ENCODE measurements at regions not wholly inside any gene's neighbourhood (a gene's known extent, or its start where the extent isn't known, plus 50 kb on each side); places are given as distances from the start of the nearest gene placed in this dataset.

GRCh38 chr16:63230421-63231040, 1194.3 kb upstream of the CDH8 start:
- no peak for DNase-seq (ENCODE audit: extremely low read depth in 1 of 2, low read depth in 1 of 2)

GRCh38 chr16:63228259-63228658, 1192.0 kb upstream of the CDH8 start:
- DNase-seq (ENCODE audit: extremely low read depth in 1 of 2, low read depth in 1 of 2), result no peak

GRCh38 chr16:63223851-63224250, 1187.6 kb upstream of the CDH8 start:
- no peak for DNase-seq (ENCODE audit: extremely low read depth in 1 of 2, low read depth in 1 of 2)

- no peak for DNase-seq (ENCODE audit: extremely low read depth in 1 of 2, low read depth in 1 of 2)
Observed at GRCh38 chr16:63216696-63217423, 1180.6 kb upstream of the CDH8 start.

- no peak for DNase-seq (ENCODE audit: extremely low read depth in 1 of 2, low read depth in 1 of 2)
Observed at GRCh38 chr16:63201851-63202250, 1165.6 kb upstream of the CDH8 start.

GRCh38 chr16:63200940-63201339, 1164.7 kb upstream of the CDH8 start:
- no peak for DNase-seq (ENCODE audit: extremely low read depth in 1 of 2, low read depth in 1 of 2)

- no peak for DNase-seq (ENCODE audit: extremely low read depth in 1 of 2, low read depth in 1 of 2)
Observed at GRCh38 chr16:63195336-63195735, 1159.1 kb upstream of the CDH8 start.

- no peak for DNase-seq (ENCODE audit: extremely low read depth in 1 of 2, low read depth in 1 of 2)
Observed at GRCh38 chr16:63192980-63193379, 1156.7 kb upstream of the CDH8 start.

- DNase-seq (ENCODE audit: extremely low read depth in 1 of 2, low read depth in 1 of 2), result no peak
Observed at GRCh38 chr16:63188086-63188771, 1152.0 kb upstream of the CDH8 start.

- DNase-seq (ENCODE audit: extremely low read depth in 1 of 2, low read depth in 1 of 2), result no peak
Observed at GRCh38 chr16:63187638-63188037, 1151.4 kb upstream of the CDH8 start.

- DNase-seq (ENCODE audit: extremely low read depth in 1 of 2, low read depth in 1 of 2), result no peak
Observed at GRCh38 chr16:63185235-63185780, 1149.1 kb upstream of the CDH8 start.

GRCh38 chr16:63183743-63184142, 1147.5 kb upstream of the CDH8 start:
- no peak for DNase-seq (ENCODE audit: extremely low read depth in 1 of 2, low read depth in 1 of 2)

GRCh38 chr16:63175313-63175712, 1139.1 kb upstream of the CDH8 start:
- no peak for DNase-seq (ENCODE audit: extremely low read depth in 1 of 2, low read depth in 1 of 2)

GRCh38 chr16:63174801-63175200, 1138.6 kb upstream of the CDH8 start:
- DNase-seq (ENCODE audit: extremely low read depth in 1 of 2, low read depth in 1 of 2), result no peak

GRCh38 chr16:63171545-63171944, 1135.3 kb upstream of the CDH8 start:
- no peak for DNase-seq (ENCODE audit: extremely low read depth in 1 of 2, low read depth in 1 of 2)

- DNase-seq (ENCODE audit: extremely low read depth in 1 of 2, low read depth in 1 of 2), result no peak
Observed at GRCh38 chr16:63169100-63169499, 1132.9 kb upstream of the CDH8 start.

- DNase-seq (ENCODE audit: extremely low read depth in 1 of 2, low read depth in 1 of 2), result no peak
Observed at GRCh38 chr16:63157818-63158217, 1121.6 kb upstream of the CDH8 start.

GRCh38 chr16:63146251-63146650, 1110.0 kb upstream of the CDH8 start:
- DNase-seq (ENCODE audit: extremely low read depth in 1 of 2, low read depth in 1 of 2), result no peak

GRCh38 chr16:63145411-63145810, 1109.2 kb upstream of the CDH8 start:
- no peak for DNase-seq (ENCODE audit: extremely low read depth in 1 of 2, low read depth in 1 of 2)

- no peak for DNase-seq (ENCODE audit: extremely low read depth in 1 of 2, low read depth in 1 of 2)
Observed at GRCh38 chr16:63135069-63135468, 1098.8 kb upstream of the CDH8 start.

GRCh38 chr16:63131503-63131902, 1095.3 kb upstream of the CDH8 start:
- no peak for DNase-seq (ENCODE audit: extremely low read depth in 1 of 2, low read depth in 1 of 2)

GRCh38 chr16:63130942-63131341, 1094.7 kb upstream of the CDH8 start:
- DNase-seq (ENCODE audit: extremely low read depth in 1 of 2, low read depth in 1 of 2), result no peak

All from stimulated activated CD8-positive, alpha-beta memory T cell treated with anti-CD3 and anti-CD28 coated beads, Interleukin-7, amount 100 ng/mL, for 48 hours (primary cell).